DOHH2 (cell line): ENCODE measurements at regions not wholly inside any gene's neighbourhood (a gene's known extent, or its start where the extent isn't known, plus 50 kb on each side); places are given as distances from the start of the nearest gene placed in this dataset.

Source experiments
- CTCF ChIP-seq: fragments of 200-600 bp; sonication (generic); IDR thresholded peaks from one replicate; pipeline ENCODE4 v1.5.1; 2014; ENCODE audit warnings: antibody characterized with exemption, mild to moderate bottlenecking, low read depth, low read length; ENCODE audit not compliant: poor library complexity, severe bottlenecking
- EZH2phosphoT487 ChIP-seq: fragments of 200-600 bp; sonication (generic); IDR thresholded peaks from 2 replicates; pipeline ENCODE4 v1.6.1; 2017; ENCODE audit warnings: borderline replicate concordance, mild to moderate bottlenecking, antibody characterized with exemption, low read length, moderate library complexity, mixed read lengths

GRCh38 chrX:84690228-84690627 lies 188.0 kb upstream of the HDX start:
- TF ChIP-seq CTCF (no peak), EZH2phosphoT487 (no peak)
